DND-41 (cell line): ENCODE measurements at regions not wholly inside any gene's neighbourhood (a gene's known extent, or its start where the extent isn't known, plus 50 kb on each side); places are given as distances from the start of the nearest gene placed in this dataset.

Source experiments
- ATAC-seq: fragments of 200-7000 bp; cut with Tn5 transposase; 3 replicates; pipeline ENCODE4 v1.9.1; 2021; ENCODE audit warnings: low read depth; ENCODE audit not compliant: insufficient read depth
- DNase-seq: peaks from one replicate; pipeline ENCODE4 v3.0.0-alpha.2; 2020
- H2AFZ ChIP-seq: 2 replicates; pipeline ENCODE4 v1.6.0; 2012; ENCODE audit warnings: low read depth, low read length
- H3K27ac ChIP-seq: 2 replicates; pipeline ENCODE4 v1.5.1; 2012; ENCODE audit warnings: low read length, inconsistent platforms
- H3K27me3 ChIP-seq: fragments of 200-600 bp; sonication (generic); 2 replicates; pipeline ENCODE4 v1.6.0; 2012; ENCODE audit warnings: low read length, mild to moderate bottlenecking, inconsistent platforms; ENCODE audit not compliant: insufficient read depth, poor library complexity
- H3K36me3 ChIP-seq: 2 replicates; pipeline ENCODE4 v1.5.1; 2012; ENCODE audit warnings: low read length, inconsistent platforms; ENCODE audit not compliant: insufficient read depth
- H3K4me1 ChIP-seq: 2 replicates; pipeline ENCODE4 v1.5.1; 2012; ENCODE audit warnings: mild to moderate bottlenecking, low read length; ENCODE audit not compliant: insufficient read depth
- H3K4me2 ChIP-seq: 2 replicates; pipeline ENCODE4 v1.6.0; 2012; ENCODE audit warnings: mild to moderate bottlenecking, moderate library complexity, low read length, inconsistent platforms; ENCODE audit not compliant: insufficient read depth
- H3K4me3 ChIP-seq, 2 experiments: fragments of 200-600 bp in 1 of 2; shearing (Covaris generic) in 1 of 2; 2 replicates each; pipeline ENCODE4 v1.5.1; 2012 to 2016; ENCODE audit warnings: inconsistent platforms in 2 of 2, low read length in 2 of 2, mild to moderate bottlenecking in 2 of 2, low read depth in 1 of 2, moderate library complexity in 1 of 2
- H3K79me2 ChIP-seq: 2 replicates; pipeline ENCODE4 v1.6.0; 2012; ENCODE audit warnings: low read length, inconsistent platforms; ENCODE audit not compliant: insufficient read depth
- H3K9ac ChIP-seq: 2 replicates; pipeline ENCODE4 v1.6.0; 2012; ENCODE audit warnings: low read depth, mild to moderate bottlenecking, inconsistent platforms, low read length, moderate library complexity
- H3K9me3 ChIP-seq: 2 replicates; pipeline ENCODE4 v1.5.1; 2012; ENCODE audit warnings: low read length, moderate library complexity, mild to moderate bottlenecking, inconsistent platforms; ENCODE audit not compliant: insufficient read depth, severe bottlenecking
- H4K20me1 ChIP-seq: 2 replicates; pipeline ENCODE4 v1.6.0; 2012; ENCODE audit warnings: low read length; ENCODE audit not compliant: insufficient read depth
- CTCF ChIP-seq: IDR thresholded peaks from 2 replicates; pipeline ENCODE4 v1.5.1; 2012; ENCODE audit warnings: borderline replicate concordance, low read length, moderate library complexity, mild to moderate bottlenecking; ENCODE audit not compliant: poor library complexity, severe bottlenecking; ENCODE audit errors: extremely low read depth
- EZH2 ChIP-seq: IDR thresholded peaks from 3 replicates; pipeline ENCODE4 v1.6.1; 2012; ENCODE audit warnings: borderline replicate concordance, low read depth, mild to moderate bottlenecking, moderate library complexity, low read length, inconsistent platforms; ENCODE audit not compliant: severe bottlenecking

GRCh38 chr21:32186804-32187203 is 92.0 kb downstream of the MIS18A start:
- H3K9me3 ChIP-seq, result no peaks in the 10 kb centered on the region
- ATAC-seq (no peak), DNase-seq (no peak)
- no peaks in the 10 kb centered on the region for H4K20me1 ChIP-seq
- no peak overlapping the region for H3K27ac ChIP-seq
- peaks cover 8% of the 10 kb centered on the region for H3K27me3 ChIP-seq
- no peak overlapping the region for H2AFZ ChIP-seq
- no peaks in the 10 kb centered on the region for H3K79me2 ChIP-seq
- no peak overlapping the region for H3K4me2 ChIP-seq
- no peaks in the 10 kb centered on the region for H3K36me3 ChIP-seq
- TF ChIP-seq EZH2, result no peak
- no peak for TF ChIP-seq CTCF
- H3K4me3 ChIP-seq, result no peak overlapping the region
- H3K4me1 ChIP-seq, result 0 out of 2 replicates have a peak, but pooled peaks cover 8% of the 10 kb centered on the region
- H3K9ac ChIP-seq, result no peak overlapping the region

- Histone ChIP-seq H3K4me3 (no peak overlapping the region), H3K4me2 (no peak overlapping the region), H3K9me3 (no peaks in the 10 kb centered on the region), H3K27ac (no peak overlapping the region), H2AFZ (no peak overlapping the region), H3K79me2 (no peaks in the 10 kb centered on the region), H3K36me3 (no peaks in the 10 kb centered on the region), H3K9ac (no peak overlapping the region), H3K4me1 (0 out of 2 replicates have a peak, but pooled peaks cover 4% of the 10 kb centered on the region), H4K20me1 (no peaks in the 10 kb centered on the region), H3K27me3 (peaks cover 7% of the 10 kb centered on the region)
- ATAC-seq (no peak), DNase-seq (no peak)
- TF ChIP-seq CTCF, result no peak
- TF ChIP-seq EZH2, result no peak
Measured at GRCh38 chr21:32185726-32186125, 93.1 kb downstream of the MIS18A start.

DNA sequence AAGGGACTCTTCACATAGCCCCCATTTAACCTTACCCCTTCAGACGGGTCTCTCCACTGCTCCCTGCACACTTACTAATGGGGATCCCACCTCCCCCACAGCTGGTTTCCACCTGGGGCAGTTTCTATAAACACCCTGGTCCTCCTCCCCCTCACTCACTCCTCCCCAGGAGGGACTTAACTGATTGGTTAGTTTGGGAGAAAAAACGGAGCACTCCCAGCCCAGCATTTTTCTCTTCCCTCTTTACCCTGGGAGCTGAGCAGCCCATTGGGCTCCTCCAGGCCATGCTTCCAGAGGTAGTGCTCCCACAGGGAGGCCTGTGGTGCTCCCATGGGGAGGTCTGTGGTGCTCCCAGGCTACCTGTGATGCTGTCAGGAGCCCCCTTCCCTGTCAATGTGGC is 93.7 kb downstream of the MIS18A start:
- Histone ChIP-seq H3K27ac (no peak overlapping the region), H3K36me3 (no peaks in the 10 kb centered on the region), H3K4me2 (no peak overlapping the region), H3K4me3 (no peak overlapping the region), H3K79me2 (no peaks in the 10 kb centered on the region), H3K9me3 (no peaks in the 10 kb centered on the region), H3K27me3 (peaks cover 3% of the 10 kb centered on the region), H4K20me1 (no peaks in the 10 kb centered on the region), H2AFZ (no peak overlapping the region), H3K9ac (no peak overlapping the region), H3K4me1 (no peaks in the 10 kb centered on the region)
- TF ChIP-seq EZH2, result no peak
- no peak for TF ChIP-seq CTCF
- no peak for DNase-seq
- ATAC-seq, result no peak

DNA sequence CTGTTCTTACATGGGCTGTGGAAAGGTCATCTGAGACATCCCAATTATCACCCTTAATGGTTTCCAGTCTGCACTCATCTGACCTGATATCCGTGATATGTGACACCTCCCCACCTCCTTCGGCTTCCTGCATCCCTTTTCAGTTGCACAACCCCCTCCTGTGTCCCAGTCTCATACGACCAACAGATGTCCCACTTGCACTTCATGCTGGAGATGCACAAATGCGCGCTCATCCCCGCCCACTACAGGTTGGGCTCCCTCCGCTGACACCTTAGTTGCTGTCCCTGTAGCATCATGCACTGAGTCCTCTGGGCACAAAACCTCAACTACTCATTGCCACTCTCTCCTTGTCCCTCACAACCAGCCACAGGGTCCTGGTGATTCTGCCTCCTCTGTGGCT is 94.4 kb downstream of the MIS18A start:
- ATAC-seq (no peak), DNase-seq (no peak)
- H3K4me1 ChIP-seq, result no peaks in the 10 kb centered on the region
- no peak overlapping the region for H2AFZ ChIP-seq
- no peak overlapping the region for H3K4me2 ChIP-seq
- H3K27me3 ChIP-seq, result peaks cover 5% of the 10 kb centered on the region
- no peaks in the 10 kb centered on the region for H3K9me3 ChIP-seq
- H3K79me2 ChIP-seq, result no peaks in the 10 kb centered on the region
- no peak overlapping the region for H3K4me3 ChIP-seq
- no peaks in the 10 kb centered on the region for H3K36me3 ChIP-seq
- no peak overlapping the region for H3K27ac ChIP-seq
- no peaks in the 10 kb centered on the region for H4K20me1 ChIP-seq
- TF ChIP-seq EZH2 (no peak), CTCF (no peak)
- no peak overlapping the region for H3K9ac ChIP-seq
